CD4-positive, alpha-beta T cell (primary cell): ENCODE measurements at regions not wholly inside any gene's neighbourhood (a gene's known extent, or its start where the extent isn't known, plus 50 kb on each side); places are given as distances from the start of the nearest gene placed in this dataset.

Source experiments
- ATAC-seq: fragments of 200-7000 bp; cut with Tn5 transposase; one replicate; pipeline ENCODE4 v1.10.0; 2022; ENCODE audit warnings: mild to moderate bottlenecking; ENCODE audit not compliant: poor library complexity
- CTCF ChIA-PET: fragments of 350-600 bp; sonication (Branson Sonifier 250); formaldehyde crosslinking; loops from one replicate; lab custom pipeline; 2021; ENCODE audit warnings: antibody characterized with exemption, inconsistent platforms; lab: Charles Lee
- POLR2A ChIA-PET: fragments of 350-600 bp; sonication (Branson Sonifier 250); formaldehyde crosslinking; loops from one replicate; lab custom pipeline; 2021; ENCODE audit warnings: antibody characterized with exemption, inconsistent platforms; lab: Charles Lee
- DNase-seq, 14 experiments: peaks; one replicate each; pipeline ENCODE4 v3.0.0-alpha.2; 2013 to 2020; ENCODE audit warnings: mixed read lengths in 2 of 14
- H3K27ac ChIP-seq, 2 donors: one replicate each; pipeline versions ENCODE4 v1.5.1 to v1.7.0; 2013; ENCODE audit warnings: low read length in 2 of 2, low read depth in 1 of 2, mild to moderate bottlenecking in 1 of 2
- H3K27me3 ChIP-seq, 2 experiments: 1 replicate in 1 of 2; 2 replicates in 1 of 2; pipeline versions ENCODE4 v1.6.1 to v1.7.0; 2013; ENCODE audit warnings: low read length in 2 of 2, control low read depth in 1 of 2, mild to moderate bottlenecking in 1 of 2, moderate library complexity in 1 of 2; ENCODE audit not compliant: insufficient read depth in 2 of 2, control insufficient read depth in 1 of 2
- H3K36me3 ChIP-seq: one replicate; pipeline ENCODE4 v1.6.1; 2013; ENCODE audit warnings: low read length, control low read depth; ENCODE audit not compliant: insufficient read depth
- H3K4me1 ChIP-seq: one replicate; pipeline ENCODE4 v1.6.1; 2013; ENCODE audit warnings: low read length, control low read depth; ENCODE audit not compliant: insufficient read depth
- H3K4me3 ChIP-seq: one replicate; pipeline ENCODE4 v1.5.1; 2013; ENCODE audit warnings: mild to moderate bottlenecking, low read length, moderate library complexity
- H3K9me3 ChIP-seq, 2 experiments: 1 replicate in 1 of 2; 2 replicates in 1 of 2; pipeline versions ENCODE4 v1.6.1 to v1.7.0; 2013; ENCODE audit warnings: low read length in 2 of 2, mild to moderate bottlenecking in 2 of 2, control low read depth in 1 of 2, moderate library complexity in 1 of 2; ENCODE audit not compliant: control insufficient read depth in 1 of 2, insufficient read depth in 1 of 2
- H3K27ac Mint-ChIP-seq: one replicate; pipeline ENCODE4 v1.8.0; 2020; ENCODE audit warnings: mixed read lengths
- H3K27me3 Mint-ChIP-seq: one replicate; pipeline ENCODE4 v1.8.0; 2021; ENCODE audit warnings: mixed read lengths
- H3K36me3 Mint-ChIP-seq: one replicate; pipeline ENCODE4 v1.8.0; 2021; ENCODE audit warnings: low read depth, mixed read lengths
- H3K4me1 Mint-ChIP-seq: one replicate; pipeline ENCODE4 v1.8.0; 2021; ENCODE audit warnings: low read depth, mixed read lengths
- H3K4me3 Mint-ChIP-seq: one replicate; pipeline ENCODE4 v1.8.0; 2020; ENCODE audit warnings: mild to moderate bottlenecking, mixed read lengths
- H3K9me3 Mint-ChIP-seq: one replicate; pipeline ENCODE4 v1.8.0; 2020; ENCODE audit warnings: mixed read lengths
- intact Hi-C, 2 experiments: fragments of 100-400 bp; cut with DNase I in 1 of 2; cut with micrococcal nuclease in 1 of 2; formaldehyde crosslinking; loops; one replicate each; pipeline versions ENCODE4 v1.15.1 to v1.9.0; 2023 to 2025; cut with DNase I, micrococcal nuclease
- TF ChIP-seq, protein P1 (sequence below): fragments of 200-600 bp; IDR thresholded peaks from one replicate; pipeline ENCODE4 v1.8.0; 2022; ENCODE audit warnings: antibody characterized with exemption, mild to moderate bottlenecking

DNA sequence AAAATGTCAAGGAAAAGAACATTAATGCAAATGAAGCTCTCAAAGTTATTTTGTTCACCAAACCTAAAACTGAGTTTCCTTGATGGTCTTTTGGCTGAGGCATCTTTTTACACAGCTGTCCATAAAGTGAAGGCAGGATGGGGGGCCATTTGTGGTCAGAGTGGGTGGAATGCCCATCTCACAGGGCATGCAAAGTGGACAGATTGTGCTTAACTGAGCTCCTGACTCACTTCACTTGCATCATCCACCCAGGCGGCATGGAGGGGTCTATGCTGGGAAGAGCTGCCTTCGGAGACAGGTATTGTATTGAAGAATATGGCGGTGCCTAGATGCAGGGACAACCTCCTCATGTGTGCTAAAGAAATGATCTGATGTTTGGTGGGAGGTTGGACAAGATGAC, 905.3 kb downstream of the KCNMA1 start:
- ATAC-seq: no peak
- CTCF ChIA-PET: no interaction called here
- Mint-ChIP-seq H3K4me1 (no peaks in the 10 kb centered on the region), H3K9me3 (peaks cover 16% of the 10 kb centered on the region), H3K36me3 (no peaks in the 10 kb centered on the region), H3K4me3 (no peak overlapping the region), H3K27ac (no peak overlapping the region), H3K27me3 (no peaks in the 10 kb centered on the region)
- Histone ChIP-seq H3K9me3 (peaks cover 0 to 9% of the 10 kb centered on the region in 2 experiments), H3K4me1 (no peaks in the 10 kb centered on the region), H3K36me3 (no peaks in the 10 kb centered on the region), H3K27ac (no peak overlapping the region), H3K4me3 (no peak overlapping the region), H3K27me3 (no peaks in the 10 kb centered on the region)
- POLR2A ChIA-PET: no interaction called here
- no peak for DNase-seq
- TF ChIP-seq, protein P1, sequence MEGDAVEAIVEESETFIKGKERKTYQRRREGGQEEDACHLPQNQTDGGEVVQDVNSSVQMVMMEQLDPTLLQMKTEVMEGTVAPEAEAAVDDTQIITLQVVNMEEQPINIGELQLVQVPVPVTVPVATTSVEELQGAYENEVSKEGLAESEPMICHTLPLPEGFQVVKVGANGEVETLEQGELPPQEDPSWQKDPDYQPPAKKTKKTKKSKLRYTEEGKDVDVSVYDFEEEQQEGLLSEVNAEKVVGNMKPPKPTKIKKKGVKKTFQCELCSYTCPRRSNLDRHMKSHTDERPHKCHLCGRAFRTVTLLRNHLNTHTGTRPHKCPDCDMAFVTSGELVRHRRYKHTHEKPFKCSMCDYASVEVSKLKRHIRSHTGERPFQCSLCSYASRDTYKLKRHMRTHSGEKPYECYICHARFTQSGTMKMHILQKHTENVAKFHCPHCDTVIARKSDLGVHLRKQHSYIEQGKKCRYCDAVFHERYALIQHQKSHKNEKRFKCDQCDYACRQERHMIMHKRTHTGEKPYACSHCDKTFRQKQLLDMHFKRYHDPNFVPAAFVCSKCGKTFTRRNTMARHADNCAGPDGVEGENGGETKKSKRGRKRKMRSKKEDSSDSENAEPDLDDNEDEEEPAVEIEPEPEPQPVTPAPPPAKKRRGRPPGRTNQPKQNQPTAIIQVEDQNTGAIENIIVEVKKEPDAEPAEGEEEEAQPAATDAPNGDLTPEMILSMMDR: no peak
- intact Hi-C loops: no loop called here

DNA sequence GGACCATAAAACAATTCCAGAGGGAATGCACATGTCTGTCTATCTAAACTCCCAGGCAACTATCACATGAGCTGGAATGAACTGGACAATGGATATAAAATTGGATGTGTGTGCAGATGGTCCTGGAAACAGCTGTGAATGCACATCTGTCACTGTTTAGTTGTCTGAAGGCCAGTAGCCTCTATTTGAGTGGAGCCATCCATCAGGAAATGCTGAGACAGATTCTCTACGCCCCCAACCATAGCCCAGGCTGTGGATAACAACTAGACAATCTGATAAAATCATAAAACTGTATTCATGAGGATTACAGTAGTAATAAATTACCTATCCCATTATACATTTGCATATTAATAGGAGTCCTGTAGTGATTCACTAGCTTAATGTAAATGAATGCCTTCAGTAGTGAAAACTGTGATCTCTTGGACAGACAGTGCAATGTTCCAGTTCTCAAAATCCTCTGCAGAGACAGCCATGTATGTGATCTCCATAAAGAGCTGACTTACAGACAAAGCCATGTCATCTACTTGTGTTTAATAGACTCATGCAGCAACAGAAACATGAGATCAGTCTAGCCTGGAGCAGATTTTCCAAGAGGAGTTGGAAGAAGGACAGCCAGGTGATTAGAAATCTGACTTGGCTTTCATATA, 907.6 kb downstream of the KCNMA1 start:
- H3K27me3 ChIP-seq: no peaks in the 10 kb centered on the region
- no peaks in the 10 kb centered on the region for H3K4me1 Mint-ChIP-seq
- H3K36me3 Mint-ChIP-seq: no peaks in the 10 kb centered on the region
- ATAC-seq: no peak
- no peak overlapping the region for H3K4me3 ChIP-seq
- intact Hi-C loops: loop anchor here in 1 of 2 experiments (10.0 kb wide), 1 partner anchor 85 kb away; no protein-coding TSS in a partner anchor
- H3K36me3 ChIP-seq: no peaks in the 10 kb centered on the region
- H3K27ac Mint-ChIP-seq: no peak overlapping the region
- H3K4me3 Mint-ChIP-seq: no peak overlapping the region
- peaks cover 19% of the 10 kb centered on the region for H3K9me3 Mint-ChIP-seq
- TF ChIP-seq, protein P1: no peak
- DNase-seq: no peak
- peaks cover 0 to 11% of the 10 kb centered on the region in 2 experiments for H3K9me3 ChIP-seq
- H3K27me3 Mint-ChIP-seq: no peaks in the 10 kb centered on the region
- no peaks in the 10 kb centered on the region for H3K4me1 ChIP-seq
- ChIA-PET POLR2A (no interaction called here), CTCF (no interaction called here)
- H3K27ac ChIP-seq: no peak overlapping the region

DNA sequence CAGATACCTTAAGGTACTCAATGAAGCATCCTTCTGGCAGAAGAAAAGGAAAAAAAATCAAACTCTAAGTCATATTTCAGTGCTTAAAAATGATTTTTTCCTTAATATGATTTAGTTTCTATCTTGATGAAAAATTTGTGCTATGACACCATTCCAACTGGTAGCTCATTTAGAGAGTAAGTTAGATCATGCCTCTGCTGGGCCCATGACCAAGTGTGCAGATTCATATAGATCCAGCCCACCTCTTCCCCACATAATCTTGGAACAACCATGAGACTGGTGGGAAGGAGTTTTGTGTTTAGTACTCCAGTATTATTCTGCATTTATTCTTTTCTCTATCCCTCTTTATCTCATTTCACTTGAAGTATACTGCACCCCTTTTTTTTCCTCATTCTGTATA, 908.3 kb downstream of the KCNMA1 start:
- Mint-ChIP-seq H3K36me3 (no peaks in the 10 kb centered on the region), H3K4me3 (no peak overlapping the region), H3K4me1 (no peaks in the 10 kb centered on the region), H3K27me3 (no peaks in the 10 kb centered on the region), H3K9me3 (peaks cover 20% of the 10 kb centered on the region), H3K27ac (no peak overlapping the region)
- Histone ChIP-seq H3K27me3 (no peaks in the 10 kb centered on the region), H3K27ac (no peak overlapping the region), H3K4me3 (no peak overlapping the region), H3K36me3 (no peaks in the 10 kb centered on the region), H3K4me1 (no peaks in the 10 kb centered on the region), H3K9me3 (peaks cover 0 to 11% of the 10 kb centered on the region in 2 experiments)
- intact Hi-C loops: loop anchor here in 1 of 2 experiments (10.0 kb wide), 1 partner anchor 85 kb away; no protein-coding TSS in a partner anchor
- TF ChIP-seq, protein P1: no peak
- no peak for ATAC-seq
- ChIA-PET POLR2A (no interaction called here), CTCF (no interaction called here)
- no peak for DNase-seq
